SK-N-SH treated with all-trans-retinoic acid at 6 μM for 48 hours (cell line): ENCODE measurements at regions not wholly inside any gene's neighbourhood (a gene's known extent, or its start where the extent isn't known, plus 50 kb on each side); places are given as distances from the start of the nearest gene placed in this dataset.

Experiments
- ATAC-seq: fragments of 200-7000 bp; cut with Tn5 transposase; 3 replicates; pipeline ENCODE4 v1.9.1; 2020; ENCODE audit warnings: mild to moderate bottlenecking, moderate library complexity
- CSDC2 ChIP-seq: fragments of 250-450 bp; sonication (Bioruptor Pico); IDR thresholded peaks from 2 replicates; pipeline ENCODE4 v1.5.0; 2020; ENCODE audit warnings: mild to moderate bottlenecking, moderate library complexity
- GLIS3 ChIP-seq: fragments of 250-450 bp; sonication (Bioruptor Pico); IDR thresholded peaks from 2 replicates; pipeline ENCODE4 v1.5.0; 2020; ENCODE audit warnings: mild to moderate bottlenecking, moderate library complexity
- ISL1 ChIP-seq: fragments of 250-450 bp; sonication (Bioruptor Pico); IDR thresholded peaks from 2 replicates; pipeline ENCODE4 v2.1.2; 2022; ENCODE audit warnings: mild to moderate bottlenecking, moderate library complexity
- OSR1 ChIP-seq: fragments of 250-450 bp; sonication (Bioruptor Pico); IDR thresholded peaks from 2 replicates; pipeline ENCODE4 v1.8.0; 2022; ENCODE audit warnings: moderate library complexity, mild to moderate bottlenecking, inconsistent platforms
- PPARA ChIP-seq: fragments of 250-450 bp; sonication (Bioruptor Pico); IDR thresholded peaks from 2 replicates; pipeline ENCODE4 v1.5.0; 2020; ENCODE audit warnings: mild to moderate bottlenecking, borderline replicate concordance
- TCF4 ChIP-seq: fragments of 250-450 bp; sonication (Bioruptor Pico); IDR thresholded peaks from 2 replicates; pipeline ENCODE4 v1.8.0; 2021; ENCODE audit warnings: mild to moderate bottlenecking, moderate library complexity, borderline replicate concordance
- ZC3H10 ChIP-seq: fragments of 250-450 bp; sonication (Bioruptor Pico); IDR thresholded peaks from 2 replicates; pipeline ENCODE4 v1.5.1; 2021; ENCODE audit warnings: mild to moderate bottlenecking, moderate library complexity
- ZFP3 ChIP-seq: fragments of 250-450 bp; sonication (Bioruptor Pico); IDR thresholded peaks from 2 replicates; pipeline ENCODE4 v1.5.0; 2020; ENCODE audit warnings: mild to moderate bottlenecking, moderate library complexity
- ZFP30 ChIP-seq: fragments of 450-650 bp; formaldehyde crosslinking; IDR thresholded peaks from 2 replicates; pipeline ENCODE4 v1.5.0; 2022; ENCODE audit warnings: mild to moderate bottlenecking, moderate library complexity
- ZNF565 ChIP-seq: fragments of 450-650 bp; formaldehyde crosslinking; conservative IDR thresholded peaks from 2 replicates; pipeline ENCODE4 v1.5.0; 2020; ENCODE audit warnings: low read depth, mild to moderate bottlenecking, moderate library complexity
- ZNF70 ChIP-seq: fragments of 450-650 bp; formaldehyde crosslinking; IDR thresholded peaks from 2 replicates; pipeline ENCODE4 v1.5.0; 2020; ENCODE audit warnings: mild to moderate bottlenecking, moderate library complexity
- ZNF8 ChIP-seq: fragments of 450-650 bp; formaldehyde crosslinking; IDR thresholded peaks from 2 replicates; pipeline ENCODE4 v1.5.0; 2020; ENCODE audit warnings: mild to moderate bottlenecking, moderate library complexity
- TF ChIP-seq, protein P1 (sequence below): fragments of 250-450 bp; sonication (Bioruptor Pico); IDR thresholded peaks from 2 replicates; pipeline ENCODE4 v1.8.0; 2021; ENCODE audit warnings: low read depth, mild to moderate bottlenecking, moderate library complexity, borderline replicate concordance
- TF ChIP-seq, protein P2 (sequence below): fragments of 250-450 bp; sonication (Bioruptor Pico); IDR thresholded peaks from 2 replicates; pipeline ENCODE4 v1.8.0; 2020; ENCODE audit warnings: mild to moderate bottlenecking, moderate library complexity, borderline replicate concordance
- TF ChIP-seq, protein P3 (sequence below): fragments of 250-450 bp; sonication (Bioruptor Pico); IDR thresholded peaks from 2 replicates; pipeline ENCODE4 v1.5.0; 2020; ENCODE audit warnings: mild to moderate bottlenecking, moderate library complexity

DNA sequence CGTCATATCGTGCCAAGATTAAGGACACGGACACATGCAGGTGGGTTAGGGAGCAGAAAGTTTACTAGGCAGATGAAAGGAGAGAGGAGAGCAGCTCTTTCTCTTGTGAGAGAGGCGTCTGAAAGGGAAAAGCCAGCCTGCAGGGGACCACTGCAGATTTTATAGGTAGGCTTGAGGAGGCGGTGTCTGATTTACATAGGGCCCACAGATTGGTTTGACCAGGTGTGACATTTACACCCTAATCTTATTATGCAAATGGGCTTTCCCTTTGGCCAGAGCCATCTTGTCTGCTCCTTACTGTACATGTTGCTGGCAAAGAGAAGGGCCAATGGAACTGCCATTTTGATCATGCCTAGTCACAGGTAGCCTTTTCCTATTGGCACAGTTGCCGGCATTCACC is 137.2 kb upstream of the TAF11L2 start (continued):
- TF ChIP-seq, protein P1, sequence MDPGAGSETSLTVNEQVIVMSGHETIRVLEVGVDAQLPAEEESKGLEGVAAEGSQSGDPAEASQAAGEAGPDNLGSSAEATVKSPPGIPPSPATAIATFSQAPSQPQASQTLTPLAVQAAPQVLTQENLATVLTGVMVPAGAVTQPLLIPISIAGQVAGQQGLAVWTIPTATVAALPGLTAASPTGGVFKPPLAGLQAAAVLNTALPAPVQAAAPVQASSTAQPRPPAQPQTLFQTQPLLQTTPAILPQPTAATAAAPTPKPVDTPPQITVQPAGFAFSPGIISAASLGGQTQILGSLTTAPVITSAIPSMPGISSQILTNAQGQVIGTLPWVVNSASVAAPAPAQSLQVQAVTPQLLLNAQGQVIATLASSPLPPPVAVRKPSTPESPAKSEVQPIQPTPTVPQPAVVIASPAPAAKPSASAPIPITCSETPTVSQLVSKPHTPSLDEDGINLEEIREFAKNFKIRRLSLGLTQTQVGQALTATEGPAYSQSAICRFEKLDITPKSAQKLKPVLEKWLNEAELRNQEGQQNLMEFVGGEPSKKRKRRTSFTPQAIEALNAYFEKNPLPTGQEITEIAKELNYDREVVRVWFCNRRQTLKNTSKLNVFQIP (CRISPR knock-in tag) = no peak
- no peak for TF ChIP-seq ISL1 (CRISPR knock-in tag)

DNA sequence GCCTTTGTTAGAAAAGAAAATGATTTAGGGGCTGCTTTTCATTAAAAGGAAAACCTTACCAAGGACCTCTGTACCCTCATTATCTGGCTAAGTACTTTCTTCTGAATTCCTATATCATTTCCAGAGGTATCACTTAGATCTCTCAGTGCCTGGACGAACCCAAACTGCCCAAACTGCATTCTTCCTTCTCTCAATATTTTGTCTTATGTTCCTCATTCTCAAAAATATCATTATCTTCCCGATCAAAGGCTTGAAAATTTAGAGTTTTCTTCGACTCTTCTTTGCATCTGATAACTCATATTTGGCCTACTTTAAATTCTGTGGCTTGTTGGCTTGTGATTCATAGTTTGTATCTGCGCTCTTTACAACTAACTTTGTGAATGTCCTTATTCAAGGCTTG is 136.7 kb upstream of the TAF11L2 start:
- TF ChIP-seq, protein P2, sequence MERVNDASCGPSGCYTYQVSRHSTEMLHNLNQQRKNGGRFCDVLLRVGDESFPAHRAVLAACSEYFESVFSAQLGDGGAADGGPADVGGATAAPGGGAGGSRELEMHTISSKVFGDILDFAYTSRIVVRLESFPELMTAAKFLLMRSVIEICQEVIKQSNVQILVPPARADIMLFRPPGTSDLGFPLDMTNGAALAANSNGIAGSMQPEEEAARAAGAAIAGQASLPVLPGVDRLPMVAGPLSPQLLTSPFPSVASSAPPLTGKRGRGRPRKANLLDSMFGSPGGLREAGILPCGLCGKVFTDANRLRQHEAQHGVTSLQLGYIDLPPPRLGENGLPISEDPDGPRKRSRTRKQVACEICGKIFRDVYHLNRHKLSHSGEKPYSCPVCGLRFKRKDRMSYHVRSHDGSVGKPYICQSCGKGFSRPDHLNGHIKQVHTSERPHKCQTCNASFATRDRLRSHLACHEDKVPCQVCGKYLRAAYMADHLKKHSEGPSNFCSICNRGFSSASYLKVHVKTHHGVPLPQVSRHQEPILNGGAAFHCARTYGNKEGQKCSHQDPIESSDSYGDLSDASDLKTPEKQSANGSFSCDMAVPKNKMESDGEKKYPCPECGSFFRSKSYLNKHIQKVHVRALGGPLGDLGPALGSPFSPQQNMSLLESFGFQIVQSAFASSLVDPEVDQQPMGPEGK = no peak
- no peak for TF ChIP-seq GLIS3
- no peak for TF ChIP-seq ZC3H10 (CRISPR knock-in tag)
- TF ChIP-seq, protein P3, sequence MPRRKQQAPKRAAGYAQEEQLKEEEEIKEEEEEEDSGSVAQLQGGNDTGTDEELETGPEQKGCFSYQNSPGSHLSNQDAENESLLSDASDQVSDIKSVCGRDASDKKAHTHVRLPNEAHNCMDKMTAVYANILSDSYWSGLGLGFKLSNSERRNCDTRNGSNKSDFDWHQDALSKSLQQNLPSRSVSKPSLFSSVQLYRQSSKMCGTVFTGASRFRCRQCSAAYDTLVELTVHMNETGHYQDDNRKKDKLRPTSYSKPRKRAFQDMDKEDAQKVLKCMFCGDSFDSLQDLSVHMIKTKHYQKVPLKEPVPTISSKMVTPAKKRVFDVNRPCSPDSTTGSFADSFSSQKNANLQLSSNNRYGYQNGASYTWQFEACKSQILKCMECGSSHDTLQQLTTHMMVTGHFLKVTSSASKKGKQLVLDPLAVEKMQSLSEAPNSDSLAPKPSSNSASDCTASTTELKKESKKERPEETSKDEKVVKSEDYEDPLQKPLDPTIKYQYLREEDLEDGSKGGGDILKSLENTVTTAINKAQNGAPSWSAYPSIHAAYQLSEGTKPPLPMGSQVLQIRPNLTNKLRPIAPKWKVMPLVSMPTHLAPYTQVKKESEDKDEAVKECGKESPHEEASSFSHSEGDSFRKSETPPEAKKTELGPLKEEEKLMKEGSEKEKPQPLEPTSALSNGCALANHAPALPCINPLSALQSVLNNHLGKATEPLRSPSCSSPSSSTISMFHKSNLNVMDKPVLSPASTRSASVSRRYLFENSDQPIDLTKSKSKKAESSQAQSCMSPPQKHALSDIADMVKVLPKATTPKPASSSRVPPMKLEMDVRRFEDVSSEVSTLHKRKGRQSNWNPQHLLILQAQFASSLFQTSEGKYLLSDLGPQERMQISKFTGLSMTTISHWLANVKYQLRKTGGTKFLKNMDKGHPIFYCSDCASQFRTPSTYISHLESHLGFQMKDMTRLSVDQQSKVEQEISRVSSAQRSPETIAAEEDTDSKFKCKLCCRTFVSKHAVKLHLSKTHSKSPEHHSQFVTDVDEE = no peak
- TF ChIP-seq OSR1 (CRISPR knock-in tag) = no peak
- TF ChIP-seq ZFP3 (CRISPR knock-in tag) = no peak
- TF ChIP-seq, all 23 proteins: peak for 0
- ATAC-seq = no peak

DNA sequence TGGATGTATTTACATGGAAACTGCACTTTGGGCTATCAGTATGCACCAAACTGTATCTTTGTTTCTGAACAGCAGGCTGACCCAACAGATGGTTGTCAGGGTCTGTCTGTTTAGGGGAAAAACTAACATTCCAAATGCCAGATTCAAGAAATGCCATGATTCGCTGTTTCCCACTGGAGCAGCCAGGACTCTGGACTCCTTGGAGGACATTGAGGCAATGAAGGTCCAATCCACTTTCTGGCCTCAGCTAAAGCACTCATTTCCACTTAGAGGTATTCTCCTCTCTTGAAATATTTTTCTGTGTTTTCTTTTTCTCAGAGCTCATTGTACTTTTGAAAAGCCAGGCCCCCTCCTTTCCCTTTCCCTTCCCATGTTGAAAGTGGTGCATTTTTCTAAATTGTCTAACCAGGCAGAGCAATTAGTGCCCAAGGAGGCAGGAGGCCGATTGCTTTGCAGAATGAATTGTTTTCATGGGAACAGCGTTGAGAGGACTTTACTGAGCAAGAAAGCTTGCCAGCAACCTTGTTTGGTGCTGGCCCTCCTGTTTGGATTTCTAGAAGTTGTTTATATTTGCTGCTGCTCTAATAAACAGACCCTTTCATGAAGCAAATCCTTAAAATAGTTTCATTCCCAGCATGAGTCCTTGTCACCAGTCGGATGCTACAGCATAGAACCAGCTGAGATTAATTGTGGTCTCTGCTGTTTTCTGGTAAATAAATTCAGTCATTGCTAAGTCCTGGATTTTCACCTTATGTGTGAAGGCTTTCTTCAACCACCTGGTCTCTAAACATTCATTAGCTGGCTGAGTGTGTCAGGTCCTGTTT is 132.8 kb upstream of the TAF11L2 start:
- no peak for ATAC-seq
- no peak for TF ChIP-seq ZFP3 (CRISPR knock-in tag)
- TF ChIP-seq GLIS3 = no peak
- TF ChIP-seq, protein P3 = no peak
- no peak for TF ChIP-seq ZC3H10 (CRISPR knock-in tag)
- TF ChIP-seq, protein P1 (CRISPR knock-in tag) = no peak
- no peak for TF ChIP-seq ZNF70 (CRISPR knock-in tag)
- no peak for TF ChIP-seq TCF4 (CRISPR knock-in tag)
- no peak for TF ChIP-seq ZNF565 (CRISPR knock-in tag)

DNA sequence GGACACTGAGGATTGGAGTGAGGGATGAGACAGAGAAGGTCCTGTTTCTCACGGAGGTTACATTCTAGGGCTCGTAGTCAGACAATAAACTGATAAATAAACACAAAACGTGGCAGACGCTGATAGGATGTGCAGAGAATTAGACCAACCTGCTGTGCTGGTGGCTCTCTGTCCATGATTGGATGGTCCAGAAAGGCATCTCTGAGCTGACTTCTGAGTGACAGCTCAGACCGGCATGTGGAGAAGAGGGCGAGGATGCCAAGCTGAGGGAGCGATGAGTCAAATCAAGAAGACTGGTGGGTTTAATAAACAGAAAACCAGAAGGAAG is 132.3 kb upstream of the TAF11L2 start:
- no peak for ATAC-seq
- TF ChIP-seq ZFP30 (CRISPR knock-in tag) (no peak), ZNF70 (CRISPR knock-in tag) (no peak), ZNF565 (CRISPR knock-in tag) (no peak), CSDC2 (CRISPR knock-in tag) (no peak), ZNF8 (CRISPR knock-in tag) (no peak), ZFP3 (CRISPR knock-in tag) (no peak), OSR1 (CRISPR knock-in tag) (no peak), PPARA (no peak)
- TF ChIP-seq, protein P3 = no peak
